ENCODE measurements at regions not wholly inside any gene's neighbourhood (a gene's known extent, or its start where the extent isn't known, plus 50 kb on each side); places are given as distances from the start of the nearest gene placed in this dataset.

DNA sequence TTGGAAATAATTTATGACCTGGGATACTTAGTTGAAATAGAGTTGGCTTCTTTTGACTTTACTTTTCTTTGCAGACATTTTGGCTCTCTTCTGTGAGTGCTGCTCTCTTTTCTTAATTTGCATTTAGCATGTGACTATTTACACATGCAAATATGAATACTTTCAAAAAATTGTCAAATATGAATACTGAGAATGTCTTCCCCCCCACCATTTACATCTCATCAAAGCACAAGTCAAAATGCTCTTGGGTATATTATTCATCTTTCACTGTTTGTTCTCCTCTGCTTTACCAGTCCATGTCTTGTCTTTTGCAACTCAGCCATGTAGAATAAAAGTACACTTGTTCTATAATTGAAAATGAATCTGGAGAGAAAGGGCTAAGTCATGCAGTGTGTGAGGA lies 126.5 kb downstream of the HHIPL2 start:
- Histone ChIP-seq H3K27ac (no peak overlapping the region), H3K4me1 (no peaks in the 10 kb centered on the region), H3K36me3 (no peaks in the 10 kb centered on the region), H3K27me3 (no peaks in the 10 kb centered on the region), H3K4me3 (no peak overlapping the region), H3K9me3 (no peaks in the 10 kb centered on the region)
- TF ChIP-seq POLR2A (IDR thresholded peaks at IDR 0.05) = no peak
- TF ChIP-seq, protein P1, sequence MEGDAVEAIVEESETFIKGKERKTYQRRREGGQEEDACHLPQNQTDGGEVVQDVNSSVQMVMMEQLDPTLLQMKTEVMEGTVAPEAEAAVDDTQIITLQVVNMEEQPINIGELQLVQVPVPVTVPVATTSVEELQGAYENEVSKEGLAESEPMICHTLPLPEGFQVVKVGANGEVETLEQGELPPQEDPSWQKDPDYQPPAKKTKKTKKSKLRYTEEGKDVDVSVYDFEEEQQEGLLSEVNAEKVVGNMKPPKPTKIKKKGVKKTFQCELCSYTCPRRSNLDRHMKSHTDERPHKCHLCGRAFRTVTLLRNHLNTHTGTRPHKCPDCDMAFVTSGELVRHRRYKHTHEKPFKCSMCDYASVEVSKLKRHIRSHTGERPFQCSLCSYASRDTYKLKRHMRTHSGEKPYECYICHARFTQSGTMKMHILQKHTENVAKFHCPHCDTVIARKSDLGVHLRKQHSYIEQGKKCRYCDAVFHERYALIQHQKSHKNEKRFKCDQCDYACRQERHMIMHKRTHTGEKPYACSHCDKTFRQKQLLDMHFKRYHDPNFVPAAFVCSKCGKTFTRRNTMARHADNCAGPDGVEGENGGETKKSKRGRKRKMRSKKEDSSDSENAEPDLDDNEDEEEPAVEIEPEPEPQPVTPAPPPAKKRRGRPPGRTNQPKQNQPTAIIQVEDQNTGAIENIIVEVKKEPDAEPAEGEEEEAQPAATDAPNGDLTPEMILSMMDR (IDR thresholded peaks at IDR 0.05 in 4 of 5, conservative IDR thresholded peaks at IDR 0.05 in 1 of 5) = no peak
- intact Hi-C loops (cut with DNase I; ENCODE audit: low total_unique reads) = no loop called here
- DNase-seq (no peak), ATAC-seq (no peak)
- in situ Hi-C loops (cut with MboI; ENCODE audit: low sequenced_read_pairs in 4 of 4) = no loop called here

DNA sequence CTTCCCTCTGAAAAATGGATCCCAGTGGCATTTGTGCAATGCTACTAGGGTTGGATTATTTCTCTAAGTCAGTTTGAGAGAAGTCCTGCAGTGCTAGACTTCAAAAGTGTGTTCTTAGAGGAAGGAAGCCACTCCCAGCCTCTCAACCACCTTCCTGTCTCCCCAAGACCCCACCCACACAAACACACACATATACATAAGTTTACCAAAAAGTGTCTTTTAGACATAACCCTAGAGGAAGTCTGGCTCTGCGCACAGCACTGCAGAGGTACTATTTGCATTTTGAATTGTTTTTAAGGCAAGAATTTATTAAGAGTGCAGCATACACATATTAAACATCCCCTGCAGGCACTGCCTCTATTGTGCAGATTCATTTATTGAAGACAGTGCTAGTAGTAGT lies 127.3 kb downstream of the HHIPL2 start:
- H3K4me1 ChIP-seq = no peaks in the 10 kb centered on the region
- no peak for DNase-seq
- no peaks in the 10 kb centered on the region for H3K9me3 ChIP-seq
- H3K4me3 ChIP-seq = no peak overlapping the region
- TF ChIP-seq, protein P1 (IDR thresholded peaks at IDR 0.05 in 4 of 5, conservative IDR thresholded peaks at IDR 0.05 in 1 of 5) = no peak
- TF ChIP-seq POLR2A (IDR thresholded peaks at IDR 0.05) = no peak
- no peak overlapping the region for H3K27ac ChIP-seq
- H3K27me3 ChIP-seq = no peaks in the 10 kb centered on the region
- no peak for ATAC-seq
- no peaks in the 10 kb centered on the region for H3K36me3 ChIP-seq
- in situ Hi-C loops (cut with MboI; ENCODE audit: low sequenced_read_pairs in 4 of 4) = no loop called here
- intact Hi-C loops (cut with DNase I; ENCODE audit: low total_unique reads) = no loop called here

DNA sequence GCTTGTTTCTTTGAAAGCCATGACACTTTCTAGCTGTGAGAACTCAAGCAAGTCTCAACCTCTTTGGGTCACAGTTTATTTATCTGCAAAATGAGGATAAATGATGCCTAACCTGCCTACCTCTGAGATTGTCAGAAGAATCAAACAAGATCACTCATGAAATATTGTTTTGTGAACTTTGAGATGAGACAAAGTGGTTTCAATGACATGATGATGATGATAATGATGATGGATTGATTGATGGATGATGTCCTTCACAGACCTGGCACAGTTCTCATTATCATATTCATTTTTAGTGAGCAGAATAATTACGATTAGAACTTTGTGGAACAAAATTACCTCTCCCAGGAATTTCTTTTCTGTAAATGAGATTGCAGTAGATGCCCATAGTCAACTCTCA lies 129.2 kb downstream of the HHIPL2 start:
- H3K9me3 ChIP-seq = no peaks in the 10 kb centered on the region
- no peak for TF ChIP-seq POLR2A (IDR thresholded peaks at IDR 0.05)
- TF ChIP-seq, protein P1 (IDR thresholded peaks at IDR 0.05 in 4 of 5, conservative IDR thresholded peaks at IDR 0.05 in 1 of 5) = no peak
- in situ Hi-C loops (cut with MboI; ENCODE audit: low sequenced_read_pairs in 4 of 4) (no loop called here), intact Hi-C loops (cut with DNase I; ENCODE audit: low total_unique reads) (no loop called here)
- no peak overlapping the region for H3K27ac ChIP-seq
- DNase-seq = no peak
- no peak overlapping the region for H3K4me3 ChIP-seq
- ATAC-seq = no peak
- no peaks in the 10 kb centered on the region for H3K36me3 ChIP-seq
- no peaks in the 10 kb centered on the region for H3K27me3 ChIP-seq
- H3K4me1 ChIP-seq = no peaks in the 10 kb centered on the region

DNA sequence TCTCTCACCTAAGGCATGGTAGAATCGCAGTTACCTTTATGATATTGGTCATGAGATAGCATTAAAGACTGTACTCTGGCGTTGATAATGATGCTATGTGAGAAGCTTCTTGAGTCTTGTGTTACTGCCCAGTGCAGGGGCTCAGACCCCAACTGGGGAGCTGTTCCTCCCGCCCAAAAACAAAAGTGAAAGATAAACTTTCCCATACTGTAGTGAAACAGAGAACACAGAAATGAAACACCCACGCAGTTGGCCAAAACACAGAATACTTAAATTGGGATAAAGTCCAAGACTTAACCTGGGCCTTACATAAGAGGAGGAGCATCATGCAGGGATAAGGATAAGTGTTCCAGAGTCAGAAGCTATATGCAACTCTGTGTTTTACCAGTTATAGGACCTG lies 130.6 kb downstream of the HHIPL2 start:
- H3K36me3 ChIP-seq = no peaks in the 10 kb centered on the region
- H3K9me3 ChIP-seq = no peaks in the 10 kb centered on the region
- DNase-seq = no peak
- intact Hi-C loops (cut with DNase I; ENCODE audit: low total_unique reads) = no loop called here
- ATAC-seq = no peak
- TF ChIP-seq POLR2A (IDR thresholded peaks at IDR 0.05) = no peak
- no peak overlapping the region for H3K27ac ChIP-seq
- H3K27me3 ChIP-seq = no peaks in the 10 kb centered on the region
- in situ Hi-C loops (cut with MboI; ENCODE audit: low sequenced_read_pairs in 4 of 4) = no loop called here
- no peaks in the 10 kb centered on the region for H3K4me1 ChIP-seq
- no peak overlapping the region for H3K4me3 ChIP-seq

DNA sequence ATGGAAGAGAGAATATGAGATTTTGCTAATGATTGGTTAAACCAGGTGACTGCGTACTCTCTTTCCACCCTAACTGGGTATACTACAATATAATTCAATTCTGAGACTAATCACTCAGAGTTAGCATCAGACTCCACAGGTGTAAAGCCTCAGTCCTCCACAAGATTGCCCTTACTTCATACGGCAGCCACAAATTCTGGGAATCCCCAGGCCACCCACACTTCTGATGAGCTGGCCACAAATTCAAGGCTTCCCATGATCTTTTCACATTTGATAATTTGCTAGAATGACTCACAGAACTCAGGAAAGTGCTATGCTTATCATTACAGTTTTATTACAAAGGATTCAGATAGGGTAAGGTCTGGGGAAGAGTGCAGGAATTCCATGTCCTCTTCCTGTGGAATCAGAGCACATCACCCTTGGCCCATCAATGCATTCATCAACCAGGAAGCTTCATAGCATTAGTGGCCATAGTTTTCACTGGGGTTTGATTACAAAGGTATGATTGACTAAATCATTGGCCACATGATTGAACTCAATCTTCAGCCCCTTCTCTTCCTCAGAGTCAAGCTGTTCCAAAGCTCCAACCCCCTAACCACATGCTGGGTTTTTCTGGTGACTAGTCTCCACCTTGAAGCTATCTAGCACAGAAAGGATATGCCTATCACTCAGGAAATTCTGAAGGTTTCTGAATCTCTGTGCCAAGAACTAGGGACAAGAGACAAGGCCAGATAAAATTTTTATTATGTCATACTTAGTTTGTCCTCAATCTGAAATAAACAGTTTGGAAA lies 131.7 kb downstream of the HHIPL2 start:
- Histone ChIP-seq H3K27ac (no peak overlapping the region), H3K36me3 (no peaks in the 10 kb centered on the region), H3K4me3 (no peak overlapping the region), H3K27me3 (no peaks in the 10 kb centered on the region), H3K4me1 (no peaks in the 10 kb centered on the region), H3K9me3 (no peaks in the 10 kb centered on the region)
- no peak for ATAC-seq
- intact Hi-C loops (cut with DNase I; ENCODE audit: low total_unique reads) = no loop called here
- no peak for DNase-seq
- TF ChIP-seq, protein P1 (IDR thresholded peaks at IDR 0.05 in 4 of 5, conservative IDR thresholded peaks at IDR 0.05 in 1 of 5) = no peak
- no peak for TF ChIP-seq POLR2A (IDR thresholded peaks at IDR 0.05)
- in situ Hi-C loops (cut with MboI; ENCODE audit: low sequenced_read_pairs in 4 of 4) = no loop called here
